ENCODE measurements at regions not wholly inside any gene's neighbourhood (a gene's known extent, or its start where the extent isn't known, plus 50 kb on each side); places are given as distances from the start of the nearest gene placed in this dataset.

GRCh38 chr6:144908004-144908403 lies 622.9 kb downstream of the UTRN start:
- peak; percentile 58 for DNase-seq (ENCODE audit: low read depth)
- no peak for TF ChIP-seq CTCF (conservative IDR thresholded peaks at IDR 0.05; ENCODE audit: low read length)
- no peak overlapping the region for H3K4me3 ChIP-seq (ENCODE audit: low read length)

GRCh38 chr6:144909753-144910285 lies 624.7 kb downstream of the UTRN start:
- TF ChIP-seq CTCF (conservative IDR thresholded peaks at IDR 0.05; ENCODE audit: low read length): no peak
- no peak overlapping the region for H3K4me3 ChIP-seq (ENCODE audit: low read length)
- no peak for DNase-seq (ENCODE audit: low read depth)

GRCh38 chr6:144911322-144911721 lies 626.2 kb downstream of the UTRN start:
- no peak overlapping the region for H3K4me3 ChIP-seq (ENCODE audit: low read length)
- DNase-seq (ENCODE audit: low read depth): no peak
- no peak for TF ChIP-seq CTCF (conservative IDR thresholded peaks at IDR 0.05; ENCODE audit: low read length)

- no peak overlapping the region for H3K4me3 ChIP-seq (ENCODE audit: low read length)
- TF ChIP-seq CTCF (conservative IDR thresholded peaks at IDR 0.05; ENCODE audit: low read length): peak; percentile 44
- DNase-seq (ENCODE audit: low read depth): peak; percentile 86
These were observed 627.3 kb downstream of the UTRN start for GRCh38 chr6:144912474-144912873.

GRCh38 chr6:144918073-144918472 lies 632.9 kb downstream of the UTRN start:
- no peak overlapping the region for H3K4me3 ChIP-seq (ENCODE audit: low read length)
- no peak for DNase-seq (ENCODE audit: low read depth)
- TF ChIP-seq CTCF (conservative IDR thresholded peaks at IDR 0.05; ENCODE audit: low read length): no peak

GRCh38 chr6:144919560-144919959 lies 634.4 kb downstream of the UTRN start:
- DNase-seq (ENCODE audit: low read depth): no peak
- no peak overlapping the region for H3K4me3 ChIP-seq (ENCODE audit: low read length)
- TF ChIP-seq CTCF (conservative IDR thresholded peaks at IDR 0.05; ENCODE audit: low read length): no peak

- H3K4me3 ChIP-seq (ENCODE audit: low read length): no peak overlapping the region
- no peak for TF ChIP-seq CTCF (conservative IDR thresholded peaks at IDR 0.05; ENCODE audit: low read length)
- DNase-seq (ENCODE audit: low read depth): no peak
These were observed 635.3 kb downstream of the UTRN start for GRCh38 chr6:144920391-144920961.

Measured in AG10803 (cell line).